Liver (tissue), 7 donors: ENCODE measurements at regions not wholly inside any gene's neighbourhood (a gene's known extent, or its start where the extent isn't known, plus 50 kb on each side); places are given as distances from the start of the nearest gene placed in this dataset.

ENCODE experiments used
- DNase-seq: peaks from one replicate; pipeline ENCODE4 v3.0.0-alpha.2; 2017; ENCODE audit warnings: low spot score
- H3K27ac ChIP-seq, 2 donors: one replicate each; pipeline ENCODE4 v1.7.0; 2013; ENCODE audit warnings: inconsistent platforms in 2 of 2, low read length in 2 of 2, control low read depth in 1 of 2, low read depth in 1 of 2, mild to moderate bottlenecking in 1 of 2
- H3K27me3 ChIP-seq, 4 donors: one replicate each; pipeline versions ENCODE4 v1.6.1 to v1.7.0; 2013; ENCODE audit warnings: low read length in 3 of 4, inconsistent platforms in 1 of 4, mild to moderate bottlenecking in 1 of 4, moderate library complexity in 1 of 4; ENCODE audit not compliant: control insufficient read depth in 4 of 4, insufficient read depth in 4 of 4
- H3K36me3 ChIP-seq, 4 donors: one replicate each; pipeline versions ENCODE4 v1.6.1 to v1.7.0; 2013; ENCODE audit warnings: low read length in 3 of 4, mild to moderate bottlenecking in 3 of 4, low read depth in 1 of 4, moderate library complexity in 1 of 4; ENCODE audit not compliant: control insufficient read depth in 4 of 4, insufficient read depth in 3 of 4
- H3K4me1 ChIP-seq, 4 donors: one replicate each; pipeline versions ENCODE4 v1.6.1 to v1.7.0; 2013; ENCODE audit warnings: low read length in 3 of 4, mild to moderate bottlenecking in 3 of 4, moderate library complexity in 1 of 4; ENCODE audit not compliant: control insufficient read depth in 4 of 4, insufficient read depth in 4 of 4
- H3K4me3 ChIP-seq, 3 donors: one replicate each; pipeline versions ENCODE4 v1.6.1 to v1.7.0; 2013; ENCODE audit warnings: low read length in 3 of 3, control low read depth in 1 of 3, low read depth in 1 of 3, mild to moderate bottlenecking in 1 of 3
- H3K9ac ChIP-seq, 2 donors: one replicate each; pipeline ENCODE4 v1.7.0; 2013; ENCODE audit warnings: low read length in 2 of 2, mild to moderate bottlenecking in 2 of 2, moderate library complexity in 2 of 2, control low read depth in 1 of 2, low read depth in 1 of 2
- H3K9me3 ChIP-seq, 4 donors: one replicate each; pipeline versions ENCODE4 v1.6.1 to v1.7.0; 2013; ENCODE audit warnings: low read length in 3 of 4; ENCODE audit not compliant: control insufficient read depth in 4 of 4
- ATF3 ChIP-seq: IDR thresholded peaks from 2 replicates; pipeline ENCODE4 v1.6.1; 2016; ENCODE audit warnings: antibody characterized with exemption
- CTCF ChIP-seq: fragments of 150-350 bp; IDR thresholded peaks from 2 replicates; pipeline ENCODE4 v1.5.1; 2017; ENCODE audit warnings: improper control_type of control experiment, low read depth, low read length; ENCODE audit not compliant: missing input control
- EGR1 ChIP-seq, 2 donors: IDR thresholded peaks; 2 replicates each; pipeline ENCODE4 v1.6.1; 2016 to 2018; ENCODE audit warnings: antibody characterized with exemption in 2 of 2, low read depth in 2 of 2
- FOXA1 ChIP-seq: IDR thresholded peaks from 2 replicates; pipeline ENCODE4 v1.6.1; 2016; ENCODE audit warnings: antibody characterized with exemption
- FOXA2 ChIP-seq: IDR thresholded peaks from 2 replicates; pipeline ENCODE4 v1.6.1; 2016; ENCODE audit warnings: antibody characterized with exemption
- GABPA ChIP-seq, 2 donors: IDR thresholded peaks in 1 of 2; conservative IDR thresholded peaks in 1 of 2; 2 replicates each; pipeline ENCODE4 v1.6.1; 2016; ENCODE audit warnings: antibody characterized with exemption in 2 of 2, mild to moderate bottlenecking in 1 of 2, moderate library complexity in 1 of 2
- HNF4A ChIP-seq, 2 donors: conservative IDR thresholded peaks; 2 replicates each; pipeline ENCODE4 v1.6.1; 2016; ENCODE audit warnings: antibody characterized with exemption in 2 of 2, mild to moderate bottlenecking in 2 of 2
- HNF4G ChIP-seq: IDR thresholded peaks from 2 replicates; pipeline ENCODE4 v1.6.1; 2016; ENCODE audit warnings: antibody characterized with exemption
- JUND ChIP-seq, 2 donors: IDR thresholded peaks; 2 replicates each; pipeline ENCODE4 v1.6.1; 2016; ENCODE audit warnings: antibody characterized with exemption in 2 of 2
- MAX ChIP-seq: IDR thresholded peaks from 2 replicates; pipeline ENCODE4 v1.6.1; 2016; ENCODE audit warnings: antibody characterized with exemption
- RAD21 ChIP-seq, 2 donors: IDR thresholded peaks; 2 replicates each; pipeline ENCODE4 v1.6.1; 2016; ENCODE audit warnings: antibody characterized with exemption in 2 of 2, mild to moderate bottlenecking in 2 of 2
- REST ChIP-seq: IDR thresholded peaks from 2 replicates; pipeline ENCODE4 v1.6.1; 2016; ENCODE audit warnings: antibody characterized with exemption, mild to moderate bottlenecking
- RXRA ChIP-seq, 2 donors: IDR thresholded peaks; 2 replicates each; pipeline ENCODE4 v1.6.1; 2017 to 2018; ENCODE audit warnings: antibody characterized with exemption in 2 of 2, mild to moderate bottlenecking in 1 of 2
- SP1 ChIP-seq: IDR thresholded peaks from 2 replicates; pipeline ENCODE4 v1.6.1; 2018; ENCODE audit warnings: antibody characterized with exemption, mild to moderate bottlenecking
- TAF1 ChIP-seq: conservative IDR thresholded peaks from 2 replicates; pipeline ENCODE4 v1.6.1; 2016; ENCODE audit warnings: antibody characterized with exemption, mild to moderate bottlenecking
- YY1 ChIP-seq: IDR thresholded peaks from 2 replicates; pipeline ENCODE4 v1.6.1; 2016; ENCODE audit warnings: antibody characterized with exemption, mild to moderate bottlenecking
- ZBTB33 ChIP-seq: IDR thresholded peaks from 2 replicates; pipeline ENCODE4 v1.6.1; 2016; ENCODE audit warnings: antibody characterized with exemption
- donor health status: healthy.
- donor health status: healthy.
- donor health status: healthy.
- donor health status: healthy.

- no peaks in the 10 kb centered on the region for H3K36me3 ChIP-seq
- DNase-seq, result no peak
- no peak overlapping the region for H3K4me3 ChIP-seq
Measured at GRCh38 chr2:180621366-180621765, 359.0 kb upstream of the UBE2E3 start.

More at GRCh38 chr2:180621366-180621765, 359.0 kb upstream of the UBE2E3 start:
- Histone ChIP-seq H3K27ac (no peak overlapping the region), H3K4me1 (no peaks in the 10 kb centered on the region), H3K9ac (no peak overlapping the region), H3K9me3 (no peaks in the 10 kb centered on the region), H3K27me3 (no peaks in the 10 kb centered on the region)
- no peak for TF ChIP-seq ATF3
- no peak for TF ChIP-seq GABPA (IDR thresholded peaks at IDR 0.05 in 1 of 2, conservative IDR thresholded peaks at IDR 0.05 in 1 of 2)
- TF ChIP-seq YY1, result no peak
- TF ChIP-seq REST, result no peak
- TF ChIP-seq ZBTB33, result no peak
- TF ChIP-seq JUND (IDR thresholded peaks at IDR 0.05), result no peak
- TF ChIP-seq HNF4G, result no peak
- no peak for TF ChIP-seq SP1
- no peak for TF ChIP-seq FOXA2
- TF ChIP-seq TAF1, result no peak
- TF ChIP-seq RAD21 (IDR thresholded peaks at IDR 0.05), result no peak
- no peak for TF ChIP-seq CTCF
- no peak for TF ChIP-seq FOXA1
- TF ChIP-seq EGR1 (IDR thresholded peaks at IDR 0.05; ENCODE audit: low read depth in 2 of 2), result no peak
- no peak for TF ChIP-seq HNF4A (conservative IDR thresholded peaks at IDR 0.05)
- no peak for TF ChIP-seq RXRA (IDR thresholded peaks at IDR 0.05)
- TF ChIP-seq MAX, result no peak
